ENCODE measurements at regions not wholly inside any gene's neighbourhood (a gene's known extent, or its start where the extent isn't known, plus 50 kb on each side); places are given as distances from the start of the nearest gene placed in this dataset.

- TF ChIP-seq CTCF (IDR thresholded peaks at IDR 0.05) (no peak), POLR2A (IDR thresholded peaks at IDR 0.05) (no peak), POLR2AphosphoS5 (IDR thresholded peaks at IDR 0.05) (no peak)
Measured at GRCh38 chr5:89484962-89485361, 602.0 kb upstream of the MEF2C start.
